WI38 (cell line): ENCODE measurements at regions not wholly inside any gene's neighbourhood (a gene's known extent, or its start where the extent isn't known, plus 50 kb on each side); places are given as distances from the start of the nearest gene placed in this dataset.

Source experiments
- H3K4me3 ChIP-seq: 2 replicates; pipeline ENCODE4 v1.5.1; 2011; ENCODE audit warnings: low read depth, mild to moderate bottlenecking, control low read depth, low read length
- CTCF ChIP-seq: IDR thresholded peaks from 2 replicates; pipeline ENCODE4 v1.5.1; 2012; ENCODE audit warnings: low read depth, mild to moderate bottlenecking, control low read depth, low read length

- TF ChIP-seq CTCF: no peak
Observed at GRCh38 chr22:48433647-48434046, 1394.0 kb downstream of the BRD1 start.

GRCh38 chr22:48432781-48433518, 1394.7 kb downstream of the BRD1 start:
- H3K4me3 ChIP-seq: no peak overlapping the region
- TF ChIP-seq CTCF: no peak

More at GRCh38 chr22:48433647-48434046, 1394.0 kb downstream of the BRD1 start:
- H3K4me3 ChIP-seq: no peak overlapping the region

GRCh38 chr22:48431536-48432315, 1395.9 kb downstream of the BRD1 start:
- no peak for TF ChIP-seq CTCF
- H3K4me3 ChIP-seq: no peak overlapping the region

GRCh38 chr22:48431014-48431413, 1396.7 kb downstream of the BRD1 start:
- H3K4me3 ChIP-seq: no peak overlapping the region
- TF ChIP-seq CTCF: no peak

- no peak for TF ChIP-seq CTCF
- no peak overlapping the region for H3K4me3 ChIP-seq
Observed at GRCh38 chr22:48429446-48430020, 1398.1 kb downstream of the BRD1 start.

- no peak overlapping the region for H3K4me3 ChIP-seq
- no peak for TF ChIP-seq CTCF
Observed at GRCh38 chr22:48428631-48429371, 1398.9 kb downstream of the BRD1 start.
